Left lobe of liver (tissue), 2 donors: ENCODE measurements at regions not wholly inside any gene's neighbourhood (a gene's known extent, or its start where the extent isn't known, plus 50 kb on each side); places are given as distances from the start of the nearest gene placed in this dataset.
"Not testable (repeated sequence)": the region's sequence is repeated elsewhere in the genome, so short reads cannot be mapped to it uniquely, and the experiment has no call there.

Experiments used
- ATAC-seq: fragments of 200-7000 bp; cut with Tn5 transposase; one replicate; pipeline ENCODE4 v1.9.1; 2020; ENCODE audit warnings: mild to moderate bottlenecking, moderate library complexity
- DNase-seq: peaks from one replicate; pipeline ENCODE4 v3.0.0-alpha.2; 2020; ENCODE audit warnings: low spot score
- donor health status: DM: no; HTN: no; CAD: no; lungs with moderate emphysema.
- donor health status: DM: no; HTN: yes; CAD: no.

DNA sequence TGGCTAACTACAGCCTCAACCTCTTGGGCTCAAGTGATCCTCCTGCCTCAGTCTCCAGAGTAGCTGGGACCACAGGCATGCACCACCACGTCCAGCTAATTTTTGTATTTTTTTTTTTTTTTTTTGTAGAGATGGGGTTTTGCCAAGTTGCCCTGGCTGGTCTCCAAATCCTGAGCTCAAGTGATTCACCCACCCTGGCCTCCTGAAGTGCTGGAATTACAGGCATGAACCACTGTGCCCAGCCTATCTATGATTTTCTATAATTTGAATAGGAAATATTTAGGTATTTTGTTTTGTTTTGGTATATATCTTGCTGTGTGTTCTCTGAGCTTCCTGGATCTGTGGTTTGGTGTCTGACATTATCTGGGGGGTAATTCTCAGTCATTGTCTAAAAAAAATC lies 146.3 kb upstream of the OR4E1 start:
- not testable (repeated sequence) for DNase-seq, ATAC-seq

DNA sequence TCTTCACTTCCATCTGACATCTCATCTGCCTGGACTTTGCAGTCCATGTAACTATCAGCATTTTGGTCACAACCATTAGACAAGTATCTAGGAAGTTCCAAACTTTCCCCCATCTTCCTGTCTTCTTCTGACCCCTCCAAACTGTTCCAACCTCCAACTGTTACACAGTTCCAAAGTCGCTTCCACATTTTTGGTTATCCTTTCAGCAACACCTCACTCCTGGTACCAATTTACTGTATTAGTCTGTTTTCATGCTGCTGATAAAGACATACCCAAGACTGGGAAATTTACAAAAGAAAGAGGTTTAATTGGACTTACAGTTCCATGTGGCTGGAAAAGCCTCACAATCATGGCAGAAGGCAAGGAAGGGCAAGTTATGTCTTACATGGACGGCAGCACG lies 143.4 kb upstream of the OR4E1 start:
- not testable (repeated sequence) for DNase-seq, ATAC-seq

DNA sequence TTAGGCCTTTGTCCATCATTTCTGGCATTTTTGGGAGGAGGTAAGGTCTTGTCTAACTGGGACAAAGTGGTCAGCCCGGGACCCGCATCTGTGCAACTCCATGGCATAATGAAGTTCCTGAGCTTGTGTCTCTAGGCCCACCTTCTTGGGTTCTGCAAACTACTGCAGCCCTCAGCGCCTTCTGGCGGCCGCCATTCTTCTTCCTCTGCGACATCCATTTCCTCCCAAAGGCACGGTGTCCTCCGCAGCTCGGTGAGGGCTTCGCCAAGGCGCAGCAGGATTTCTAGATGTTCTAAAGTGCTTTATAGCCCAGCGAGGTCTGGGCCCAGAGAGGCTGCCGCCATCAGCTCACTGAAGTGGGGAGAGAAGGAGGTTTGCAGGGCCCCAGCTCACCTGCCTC lies 134.4 kb upstream of the OR4E1 start:
- DNase-seq (no peak), ATAC-seq (no peak)

DNA sequence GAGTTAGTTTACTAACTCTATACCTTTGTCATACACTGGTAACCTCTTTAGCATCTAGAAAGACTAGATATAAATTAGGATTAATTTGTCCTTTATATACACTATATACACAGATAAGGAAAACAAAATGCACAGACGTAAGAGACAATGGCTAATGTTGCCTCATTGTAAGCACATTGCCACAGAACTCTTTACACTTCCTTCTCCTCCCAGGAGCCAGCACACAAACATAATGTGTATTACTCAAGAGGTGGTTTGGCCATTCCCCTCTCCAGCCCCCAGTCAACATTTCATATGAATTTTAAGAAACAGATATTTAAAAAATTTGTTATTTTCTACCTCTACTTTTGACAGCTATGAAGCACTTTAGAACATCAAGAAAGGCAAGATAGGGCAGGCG lies 131.4 kb upstream of the OR4E1 start:
- ATAC-seq (no peak), DNase-seq (no peak)

DNA sequence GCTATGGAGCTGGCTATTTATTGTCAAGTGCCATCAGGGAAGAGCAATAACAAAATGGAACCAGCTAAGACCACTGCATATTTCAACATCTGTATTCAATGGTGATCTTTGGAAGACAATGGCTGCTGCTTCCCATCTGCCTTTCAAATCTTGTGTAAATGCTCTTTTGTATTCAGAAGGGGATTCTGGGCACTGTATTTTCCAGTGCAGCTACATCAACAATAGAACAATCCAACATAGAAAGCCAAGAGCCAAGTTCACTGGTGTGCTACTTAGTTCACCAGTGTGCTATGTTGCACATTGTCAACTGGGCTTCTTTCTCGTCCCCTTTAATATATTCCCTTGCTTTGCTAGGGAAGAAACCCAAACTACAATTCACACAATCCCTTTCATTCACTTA lies 128.8 kb upstream of the OR4E1 start:
- ATAC-seq = no peak
- no peak for DNase-seq

DNA sequence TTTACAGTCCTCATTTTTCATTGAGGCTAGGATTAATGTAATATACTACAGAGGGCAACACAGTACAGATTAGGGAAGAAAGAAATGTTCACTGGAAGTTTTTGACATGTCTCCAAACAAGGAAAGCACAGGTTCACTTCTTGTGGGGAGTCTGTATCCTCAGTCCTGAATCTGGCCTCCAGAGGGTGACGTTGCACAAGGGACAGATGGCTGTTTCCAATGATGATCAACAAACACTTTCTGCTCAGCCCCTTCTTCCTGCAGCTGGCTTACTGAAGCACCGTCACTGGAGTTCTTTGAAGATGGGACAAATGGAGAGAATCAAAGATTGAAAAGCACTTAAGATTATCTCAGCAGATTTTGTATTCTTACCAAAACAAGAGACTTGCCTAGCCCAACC lies 123.3 kb upstream of the OR4E1 start:
- no peak for DNase-seq
- ATAC-seq = no peak

DNA sequence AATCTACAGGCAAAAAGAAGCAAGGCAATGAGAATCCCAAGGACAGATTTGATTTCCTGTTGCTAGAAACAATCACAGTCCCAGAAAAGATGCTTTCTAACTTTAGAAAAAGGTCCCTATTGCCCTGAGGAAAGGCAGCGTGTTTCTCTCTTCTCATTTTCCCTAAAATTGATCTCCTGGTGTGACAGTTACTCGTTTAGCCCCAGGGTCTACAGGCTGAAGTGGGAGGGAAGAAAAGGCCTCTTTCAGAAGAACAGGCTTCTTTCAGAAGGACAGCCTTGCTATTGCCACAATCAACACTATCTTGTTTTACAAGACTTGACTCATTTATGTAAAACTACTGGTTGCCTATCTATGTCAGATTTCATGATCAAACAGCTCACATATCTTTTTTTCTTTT lies 121.8 kb upstream of the OR4E1 start:
- DNase-seq (no peak), ATAC-seq (no peak)

DNA sequence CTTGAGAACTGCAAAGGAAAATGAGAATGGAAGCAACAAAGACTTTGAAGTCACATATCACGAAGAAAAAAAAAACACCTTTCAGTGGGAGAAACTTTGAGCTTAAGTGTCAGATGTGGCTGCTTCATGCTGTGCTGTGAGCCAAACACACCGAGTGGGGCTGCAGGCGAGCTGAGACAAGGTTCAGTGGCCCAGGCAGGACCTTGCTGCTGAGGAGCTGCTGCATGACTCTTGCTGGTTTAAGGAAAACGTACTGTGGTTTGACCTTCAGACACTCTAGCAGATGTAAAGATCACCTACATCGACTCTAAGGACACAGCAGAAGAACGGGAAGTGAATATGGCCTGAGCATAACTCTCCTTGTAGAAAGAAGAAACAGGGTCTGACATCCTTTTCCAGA lies 118.1 kb upstream of the OR4E1 start:
- ATAC-seq (no peak), DNase-seq (no peak)

DNA sequence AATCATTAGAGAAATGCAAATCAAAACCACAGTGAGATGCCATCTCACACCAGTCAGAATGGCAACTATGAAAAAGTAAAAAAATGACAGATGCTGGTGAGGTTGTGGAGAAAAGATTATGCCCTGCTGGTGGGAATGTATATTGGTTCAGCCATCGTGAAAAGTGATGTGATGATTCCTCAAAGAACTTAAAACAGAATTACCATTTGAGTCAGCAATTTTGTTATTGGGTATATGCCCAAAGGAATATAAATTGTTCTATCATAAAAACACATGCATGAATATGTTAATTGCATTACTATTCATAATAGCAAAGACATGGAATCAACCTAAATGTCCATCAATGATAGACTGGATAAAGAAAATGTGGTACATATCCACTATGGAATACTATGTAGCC lies 115.1 kb upstream of the OR4E1 start:
- not testable (repeated sequence) for DNase-seq, ATAC-seq

DNA sequence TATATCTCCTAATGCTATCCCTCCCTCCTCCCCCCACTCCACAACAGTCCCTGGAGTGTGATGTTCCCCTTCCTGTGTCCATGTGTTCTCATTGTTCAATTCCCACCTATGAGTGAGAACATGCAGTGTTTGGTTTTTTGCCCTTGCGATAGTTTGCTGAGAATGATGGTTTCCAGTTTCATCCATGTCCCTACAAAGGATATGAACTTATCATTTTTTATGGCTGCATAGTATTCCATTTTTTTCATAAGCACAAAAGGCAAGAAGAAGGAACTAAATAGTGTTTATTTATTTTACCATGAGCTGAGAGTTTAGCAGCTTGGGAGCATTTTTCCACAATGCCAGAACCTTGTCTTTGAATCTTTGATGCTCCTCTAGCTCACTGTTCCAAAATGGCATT lies 113.6 kb upstream of the OR4E1 start:
- not testable (repeated sequence) for ATAC-seq, DNase-seq

DNA sequence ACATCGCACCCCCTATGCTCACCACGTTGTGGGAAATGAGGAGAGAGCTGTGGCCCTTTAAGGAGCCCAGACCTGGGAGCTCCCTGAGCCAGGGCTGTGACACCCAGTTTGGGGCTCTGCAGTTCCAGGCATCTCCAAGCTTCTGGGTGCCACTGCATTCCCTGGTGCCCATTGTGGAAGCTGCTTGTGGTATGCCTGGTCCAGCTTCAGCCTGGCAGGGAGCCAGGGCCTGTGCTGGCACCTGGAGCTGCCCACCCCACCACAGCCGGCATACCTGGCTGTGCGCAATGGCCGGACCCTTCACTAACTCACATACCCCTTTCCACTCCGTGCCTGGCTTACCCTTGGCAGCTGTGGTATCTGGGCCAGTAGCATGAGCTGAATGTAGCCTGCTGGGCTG lies 107.9 kb upstream of the OR4E1 start:
- ATAC-seq (no peak), DNase-seq (no peak)

DNA sequence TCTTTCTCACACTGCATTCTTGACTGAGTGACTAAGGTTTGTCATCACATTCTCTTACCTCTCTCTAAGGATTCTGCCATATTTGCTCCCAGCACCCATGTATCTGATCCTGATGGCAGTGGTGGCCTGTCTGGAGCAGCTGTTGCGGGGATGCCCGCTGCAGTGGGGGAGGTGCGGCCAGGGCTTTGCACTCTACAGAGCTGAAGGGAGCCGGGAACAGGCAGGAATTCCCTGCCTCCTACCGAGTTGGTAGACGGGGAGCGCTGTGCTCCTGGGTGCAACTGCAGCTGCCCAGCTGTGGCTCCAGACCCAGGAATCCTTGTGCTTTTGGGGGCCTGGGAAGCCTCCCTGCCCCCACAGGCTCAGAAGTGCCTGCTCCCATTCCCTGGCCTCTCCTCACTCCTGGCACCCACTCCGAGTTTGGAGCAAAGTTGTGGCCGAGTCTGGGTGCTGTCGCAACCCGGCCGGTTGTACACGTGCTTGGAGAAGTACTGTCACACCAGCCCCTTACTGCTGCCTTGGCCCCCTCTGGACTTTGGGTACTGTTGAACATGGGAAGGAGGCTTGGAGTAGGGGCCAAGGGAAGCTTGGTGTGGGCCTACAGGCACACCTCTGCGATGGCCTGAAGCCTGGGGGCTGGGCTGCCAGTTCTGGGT lies 106.9 kb upstream of the OR4E1 start:
- DNase-seq (no peak), ATAC-seq (no peak)

DNA sequence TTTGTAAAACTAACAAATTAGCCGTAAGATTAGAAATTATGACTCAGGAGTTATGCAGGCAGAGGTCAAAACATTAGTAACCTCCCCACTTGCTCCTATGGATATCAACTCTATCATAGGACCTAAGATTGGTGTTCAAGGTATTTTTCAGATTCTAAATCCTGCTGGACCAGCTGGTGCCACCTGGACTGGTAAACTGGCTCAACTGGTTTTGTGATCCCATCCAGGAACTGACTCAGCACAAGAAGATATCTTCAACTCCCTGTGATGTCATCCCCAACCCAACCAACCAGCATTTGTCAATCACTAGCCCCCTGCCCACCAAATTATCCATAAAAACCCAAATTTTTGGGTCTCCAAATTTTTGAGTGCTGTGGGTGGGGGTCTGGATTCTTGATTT lies 98.1 kb upstream of the OR4E1 start:
- no peak for ATAC-seq
- DNase-seq = no peak

DNA sequence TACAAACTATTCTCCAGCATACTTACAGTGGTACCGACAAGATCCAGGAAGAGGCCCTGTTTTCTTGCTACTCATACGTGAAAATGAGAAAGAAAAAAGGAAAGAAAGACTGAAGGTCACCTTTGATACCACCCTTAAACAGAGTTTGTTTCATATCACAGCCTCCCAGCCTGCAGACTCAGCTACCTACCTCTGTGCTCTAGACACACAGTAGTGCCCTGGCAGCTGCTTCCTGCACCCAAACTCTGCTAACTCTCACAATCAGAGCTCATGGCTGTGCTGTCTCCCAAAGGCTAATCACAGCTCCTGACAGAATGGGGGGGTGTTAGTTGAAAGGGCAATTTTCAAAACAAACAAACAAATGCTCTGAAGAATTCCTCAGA lies 95.2 kb upstream of the OR4E1 start:
- DNase-seq (no peak), ATAC-seq (no peak)

DNA sequence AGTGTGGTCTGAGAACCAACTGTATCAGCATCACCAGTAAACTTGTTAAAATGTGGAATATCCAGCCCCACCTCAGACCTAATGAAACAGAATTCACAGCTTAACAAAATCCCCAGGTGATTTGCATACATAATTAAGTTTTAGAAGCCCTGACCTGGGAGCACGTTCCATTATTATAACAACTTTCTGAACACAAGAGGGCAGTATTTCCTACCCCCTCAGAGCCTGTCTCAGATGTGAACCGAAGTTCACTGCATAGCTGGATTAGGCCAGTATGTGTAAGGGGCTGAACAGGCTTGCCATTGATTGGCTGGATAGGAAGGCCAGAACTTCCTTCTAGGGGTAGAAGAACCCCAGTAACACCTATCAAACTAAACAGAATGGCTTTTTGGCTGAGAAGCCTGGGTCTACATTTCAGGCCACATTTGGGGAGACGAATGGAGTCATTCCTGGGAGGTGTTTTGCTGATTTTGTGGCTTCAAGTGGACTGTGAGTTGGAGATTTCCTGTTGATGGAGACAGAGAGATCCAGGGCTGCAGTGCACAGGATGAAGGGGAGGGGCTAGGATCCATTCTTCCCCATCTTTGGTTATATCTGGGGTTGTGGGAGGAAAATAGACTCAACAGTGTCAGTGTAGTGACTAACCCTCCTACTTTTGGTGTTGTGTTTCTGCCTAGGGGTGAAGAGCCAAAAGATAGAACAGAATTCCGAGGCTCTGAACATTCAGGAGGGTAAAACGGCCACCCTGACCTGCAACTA lies 94.7 kb upstream of the OR4E1 start:
- ATAC-seq = peak; percentile 74
- no peak for DNase-seq

DNA sequence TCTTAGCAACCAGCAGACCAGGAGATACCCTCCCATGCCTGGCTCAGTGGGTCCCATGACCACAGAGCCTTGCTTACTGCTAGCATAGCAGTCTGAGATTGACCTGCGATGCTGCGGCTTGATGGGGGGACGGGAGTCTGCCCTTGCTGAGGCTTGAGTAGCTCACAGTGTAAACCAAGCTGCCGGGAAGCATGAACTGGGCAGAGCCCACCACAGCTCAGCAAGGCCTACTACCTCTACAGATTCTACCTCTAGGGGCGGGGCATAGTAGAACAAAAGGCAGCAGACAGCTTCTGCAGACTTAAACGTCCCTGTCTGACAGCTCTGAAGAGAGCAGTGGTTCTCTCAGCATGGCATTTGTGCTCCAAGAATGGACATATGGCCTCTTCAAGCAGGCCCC lies 86.7 kb upstream of the OR4E1 start:
- ATAC-seq, DNase-seq: not testable (repeated sequence)

DNA sequence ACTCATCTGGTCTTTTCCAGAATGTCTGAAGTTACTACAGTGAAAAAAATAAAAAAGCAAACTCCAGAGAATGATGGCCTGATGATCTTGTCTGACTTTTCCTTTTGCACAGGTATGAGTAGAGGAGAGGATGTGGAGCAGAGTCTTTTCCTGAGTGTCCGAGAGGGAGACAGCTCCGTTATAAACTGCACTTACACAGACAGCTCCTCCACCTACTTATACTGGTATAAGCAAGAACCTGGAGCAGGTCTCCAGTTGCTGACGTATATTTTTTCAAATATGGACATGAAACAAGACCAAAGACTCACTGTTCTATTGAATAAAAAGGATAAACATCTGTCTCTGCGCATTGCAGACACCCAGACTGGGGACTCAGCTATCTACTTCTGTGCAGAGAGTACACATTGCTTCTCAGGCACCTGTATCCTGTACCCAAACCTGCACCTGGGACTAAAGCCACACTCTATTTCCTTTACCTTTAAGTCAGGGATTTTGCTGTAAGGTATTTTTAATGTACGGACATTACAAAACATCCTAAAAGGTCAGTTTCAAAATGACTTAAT lies 75.8 kb upstream of the OR4E1 start:
- ATAC-seq = no peak
- no peak for DNase-seq

DNA sequence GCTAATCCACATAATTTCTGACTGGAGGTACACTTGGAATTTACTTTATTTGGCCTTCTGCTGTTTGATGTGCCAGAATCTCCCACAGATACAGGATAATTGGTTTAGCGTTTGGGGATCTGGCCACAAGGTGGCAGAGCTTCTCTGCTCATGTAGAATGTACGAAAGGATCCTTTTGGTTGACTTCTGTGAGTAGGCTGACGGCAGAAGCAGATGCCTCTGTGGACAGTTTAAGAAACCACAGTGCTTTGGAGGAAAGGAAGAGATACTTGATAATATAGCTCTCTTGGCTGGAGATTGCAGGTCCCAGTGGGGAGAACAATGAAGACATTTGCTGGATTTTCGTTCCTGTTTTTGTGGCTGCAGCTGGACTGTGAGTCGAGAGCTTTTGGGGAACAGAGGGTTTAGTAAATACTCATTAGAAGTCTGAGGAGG lies 75.3 kb upstream of the OR4E1 start:
- DNase-seq (no peak), ATAC-seq (peak; percentile 90)

DNA sequence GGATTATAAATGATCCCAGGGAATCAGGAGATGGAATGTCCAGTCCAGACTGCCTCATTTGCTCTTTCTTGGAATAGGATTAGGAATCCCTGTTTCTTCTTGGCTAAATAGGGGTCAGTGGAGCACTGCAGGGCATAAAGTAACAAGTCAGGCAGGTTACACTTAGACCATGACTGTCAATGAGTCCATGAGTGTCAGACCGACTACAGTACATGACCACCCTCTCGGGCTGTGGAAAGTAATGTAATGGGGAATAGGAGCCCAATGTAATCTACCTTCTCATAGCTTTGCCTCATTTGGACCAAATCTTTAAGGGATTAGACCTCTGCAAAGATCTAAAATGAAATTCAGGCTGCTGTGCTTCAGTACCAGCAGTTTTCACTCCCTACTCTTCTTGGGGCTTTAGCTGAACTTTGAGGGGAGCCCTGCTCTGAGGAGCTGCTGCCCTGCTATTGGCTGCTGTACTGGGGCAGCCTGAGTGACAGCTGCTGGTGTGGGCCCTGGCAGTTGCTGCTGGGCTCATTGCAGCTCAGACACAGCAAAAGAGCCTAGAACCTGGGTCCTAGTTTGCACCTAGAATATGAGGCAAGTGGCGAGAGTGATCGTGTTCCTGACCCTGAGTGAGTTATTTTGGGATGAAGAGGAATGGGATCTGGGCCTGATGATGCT lies 62.2 kb upstream of the OR4E1 start:
- ATAC-seq (no peak), DNase-seq (no peak)

DNA sequence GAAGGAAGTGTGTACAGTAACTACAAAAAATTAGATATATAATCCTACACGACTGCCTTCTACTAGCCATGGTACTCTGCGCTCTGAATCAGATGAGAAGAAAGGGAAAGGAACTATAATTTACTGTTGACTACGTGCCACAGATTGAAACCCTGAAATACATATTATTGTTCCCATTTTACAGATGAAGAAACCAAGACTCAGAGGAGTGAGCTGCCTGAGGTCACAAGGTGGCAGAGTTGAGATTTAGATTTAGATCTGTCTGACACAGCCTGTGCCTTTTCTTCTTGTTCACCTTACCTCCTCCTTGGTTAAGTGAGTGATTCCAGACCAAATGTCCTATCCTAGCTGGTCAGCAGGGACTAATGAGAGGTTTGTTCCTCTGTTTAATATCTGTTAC lies 61.6 kb upstream of the OR4E1 start:
- DNase-seq = no peak
- ATAC-seq = no peak

DNA sequence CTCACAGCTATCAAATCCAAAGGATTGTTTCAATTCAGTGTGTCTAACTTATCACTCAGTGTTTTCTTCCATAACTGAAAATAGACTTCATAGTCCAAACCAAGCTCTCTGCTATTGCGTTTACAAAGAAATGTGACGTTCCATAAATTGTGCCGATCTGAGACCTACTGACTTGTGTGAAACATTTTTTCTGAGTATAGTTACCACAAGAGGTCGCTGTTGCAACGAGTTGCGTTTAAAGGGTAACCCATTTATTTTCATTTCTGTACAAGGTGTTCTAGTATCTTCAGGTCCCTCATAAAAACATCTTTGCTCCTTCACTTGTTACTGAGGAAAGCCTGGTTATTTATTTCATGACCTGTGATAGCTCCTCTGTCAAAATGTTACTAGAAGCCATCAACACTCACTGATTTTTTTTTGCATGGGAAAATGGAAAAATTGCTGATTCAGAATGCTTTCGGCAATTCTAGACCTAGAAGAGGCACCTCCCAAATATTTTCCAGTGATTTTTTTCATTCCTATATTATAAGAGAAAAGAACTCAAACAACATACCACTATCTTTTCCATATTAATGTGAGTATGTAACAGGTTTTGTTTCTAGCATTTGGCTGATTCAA lies 60.9 kb upstream of the OR4E1 start:
- ATAC-seq = peak; percentile 74

More for the DNA sequence above, 60.9 kb upstream of the OR4E1 start:
- DNase-seq = no peak
